ENCODE measurements at regions not wholly inside any gene's neighbourhood (a gene's known extent, or its start where the extent isn't known, plus 50 kb on each side); places are given as distances from the start of the nearest gene placed in this dataset.

GRCh38 chr6:65908065-65908464 is 201.0 kb upstream of the EYS start:
- TF ChIP-seq CTCF (IDR thresholded peaks at IDR 0.05; ENCODE audit: borderline replicate concordance, extremely low read depth, low read length, poor library complexity, severe bottlenecking) (no peak), EZH2 (IDR thresholded peaks at IDR 0.05; ENCODE audit: borderline replicate concordance, low read depth, low read length, severe bottlenecking) (no peak)
